ENCODE measurements at regions not wholly inside any gene's neighbourhood (a gene's known extent, or its start where the extent isn't known, plus 50 kb on each side); places are given as distances from the start of the nearest gene placed in this dataset.

DNA sequence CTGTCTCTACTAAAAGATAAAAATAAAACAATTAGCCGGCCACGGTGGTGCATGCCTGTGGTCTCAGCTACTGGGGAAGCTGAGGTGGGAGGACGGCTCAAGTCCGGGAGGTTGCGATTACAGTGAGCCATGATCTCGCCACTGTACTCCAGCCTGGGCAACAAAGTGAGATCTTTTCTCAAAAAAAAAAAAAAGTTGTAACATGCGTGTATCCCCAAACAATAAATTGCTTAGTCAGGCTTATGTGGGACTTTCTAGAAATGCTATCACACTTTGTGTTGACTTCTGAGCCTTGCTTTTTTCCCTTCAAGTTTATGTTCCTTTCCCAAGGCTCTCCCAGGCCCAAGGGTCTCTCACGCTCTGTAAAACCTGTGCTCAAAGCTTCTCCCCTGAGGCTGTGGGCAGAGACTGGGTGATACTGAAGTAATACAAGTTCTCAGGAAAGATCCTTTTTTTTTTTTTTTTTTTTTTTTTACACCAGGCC, 88.0 kb upstream of the TNS3 start:
- TF ChIP-seq CTCF (IDR thresholded peaks at IDR 0.05) (no peak), POLR2A (IDR thresholded peaks at IDR 0.05) (no peak), POLR2AphosphoS5 (IDR thresholded peaks at IDR 0.05) (no peak)
